ENCODE measurements at regions not wholly inside any gene's neighbourhood (a gene's known extent, or its start where the extent isn't known, plus 50 kb on each side); places are given as distances from the start of the nearest gene placed in this dataset.

- TF ChIP-seq, protein P1, sequence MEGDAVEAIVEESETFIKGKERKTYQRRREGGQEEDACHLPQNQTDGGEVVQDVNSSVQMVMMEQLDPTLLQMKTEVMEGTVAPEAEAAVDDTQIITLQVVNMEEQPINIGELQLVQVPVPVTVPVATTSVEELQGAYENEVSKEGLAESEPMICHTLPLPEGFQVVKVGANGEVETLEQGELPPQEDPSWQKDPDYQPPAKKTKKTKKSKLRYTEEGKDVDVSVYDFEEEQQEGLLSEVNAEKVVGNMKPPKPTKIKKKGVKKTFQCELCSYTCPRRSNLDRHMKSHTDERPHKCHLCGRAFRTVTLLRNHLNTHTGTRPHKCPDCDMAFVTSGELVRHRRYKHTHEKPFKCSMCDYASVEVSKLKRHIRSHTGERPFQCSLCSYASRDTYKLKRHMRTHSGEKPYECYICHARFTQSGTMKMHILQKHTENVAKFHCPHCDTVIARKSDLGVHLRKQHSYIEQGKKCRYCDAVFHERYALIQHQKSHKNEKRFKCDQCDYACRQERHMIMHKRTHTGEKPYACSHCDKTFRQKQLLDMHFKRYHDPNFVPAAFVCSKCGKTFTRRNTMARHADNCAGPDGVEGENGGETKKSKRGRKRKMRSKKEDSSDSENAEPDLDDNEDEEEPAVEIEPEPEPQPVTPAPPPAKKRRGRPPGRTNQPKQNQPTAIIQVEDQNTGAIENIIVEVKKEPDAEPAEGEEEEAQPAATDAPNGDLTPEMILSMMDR (IDR thresholded peaks at IDR 0.05; ENCODE audit: poor library complexity, severe bottlenecking): no peak
- no peak overlapping the region for H3K27ac ChIP-seq (ENCODE audit: poor library complexity, severe bottlenecking)
- H3K27me3 ChIP-seq (ENCODE audit: insufficient read depth, poor library complexity, severe bottlenecking): peaks cover 25% of the 10 kb centered on the region
- no peaks in the 10 kb centered on the region for H3K9me3 ChIP-seq (ENCODE audit: severe bottlenecking)
- DNase-seq (ENCODE audit: low spot score) (no peak), ATAC-seq (ENCODE audit: low read depth) (no peak)
- H3K4me3 ChIP-seq (ENCODE audit: severe bottlenecking): no peak overlapping the region
- H3K36me3 ChIP-seq (ENCODE audit: low read depth): no peaks in the 10 kb centered on the region
- H3K4me1 ChIP-seq (ENCODE audit: insufficient read depth, poor library complexity, severe bottlenecking): no peaks in the 10 kb centered on the region
These were observed 108.6 kb upstream of the ZNF644 start for GRCh38 chr1:91130256-91130985.

GRCh38 chr1:91129458-91129857 lies 107.6 kb upstream of the ZNF644 start:
- no peaks in the 10 kb centered on the region for H3K9me3 ChIP-seq (ENCODE audit: severe bottlenecking)
- peaks cover 25% of the 10 kb centered on the region for H3K27me3 ChIP-seq (ENCODE audit: insufficient read depth, poor library complexity, severe bottlenecking)
- H3K27ac ChIP-seq (ENCODE audit: poor library complexity, severe bottlenecking): no peak overlapping the region
- DNase-seq (ENCODE audit: low spot score) (no peak), ATAC-seq (ENCODE audit: low read depth) (no peak)
- no peaks in the 10 kb centered on the region for H3K4me1 ChIP-seq (ENCODE audit: insufficient read depth, poor library complexity, severe bottlenecking)
- TF ChIP-seq, protein P1 (IDR thresholded peaks at IDR 0.05; ENCODE audit: poor library complexity, severe bottlenecking): no peak
- H3K36me3 ChIP-seq (ENCODE audit: low read depth): no peaks in the 10 kb centered on the region
- H3K4me3 ChIP-seq (ENCODE audit: severe bottlenecking): no peak overlapping the region

DNA sequence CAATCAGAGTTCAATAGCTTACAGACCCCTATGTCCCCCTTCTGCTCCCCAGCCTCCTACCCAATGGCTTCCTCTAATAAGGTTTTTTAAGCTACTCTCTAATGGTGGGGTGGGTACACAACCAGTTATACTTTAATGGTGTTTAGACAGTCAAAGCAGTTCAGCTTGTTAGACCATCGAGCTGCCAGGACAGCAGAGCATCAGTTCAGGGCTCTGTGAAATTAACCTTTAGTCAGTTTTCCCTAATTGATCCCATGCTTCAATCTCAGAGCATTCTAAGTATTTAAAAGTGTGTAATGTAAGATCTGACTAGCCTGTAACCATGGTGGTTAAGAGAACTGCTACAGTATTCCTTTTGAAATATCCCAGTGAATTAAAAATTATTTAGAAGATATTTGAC lies 107.2 kb upstream of the ZNF644 start:
- Histone ChIP-seq H3K4me1 (ENCODE audit: insufficient read depth, poor library complexity, severe bottlenecking) (no peaks in the 10 kb centered on the region), H3K27me3 (ENCODE audit: insufficient read depth, poor library complexity, severe bottlenecking) (peaks cover 25% of the 10 kb centered on the region), H3K9me3 (ENCODE audit: severe bottlenecking) (no peaks in the 10 kb centered on the region), H3K36me3 (ENCODE audit: low read depth) (no peaks in the 10 kb centered on the region), H3K4me3 (ENCODE audit: severe bottlenecking) (no peak overlapping the region), H3K27ac (ENCODE audit: poor library complexity, severe bottlenecking) (no peak overlapping the region)
- DNase-seq (ENCODE audit: low spot score) (no peak), ATAC-seq (ENCODE audit: low read depth) (no peak)
- TF ChIP-seq, protein P1 (IDR thresholded peaks at IDR 0.05; ENCODE audit: poor library complexity, severe bottlenecking): no peak

DNA sequence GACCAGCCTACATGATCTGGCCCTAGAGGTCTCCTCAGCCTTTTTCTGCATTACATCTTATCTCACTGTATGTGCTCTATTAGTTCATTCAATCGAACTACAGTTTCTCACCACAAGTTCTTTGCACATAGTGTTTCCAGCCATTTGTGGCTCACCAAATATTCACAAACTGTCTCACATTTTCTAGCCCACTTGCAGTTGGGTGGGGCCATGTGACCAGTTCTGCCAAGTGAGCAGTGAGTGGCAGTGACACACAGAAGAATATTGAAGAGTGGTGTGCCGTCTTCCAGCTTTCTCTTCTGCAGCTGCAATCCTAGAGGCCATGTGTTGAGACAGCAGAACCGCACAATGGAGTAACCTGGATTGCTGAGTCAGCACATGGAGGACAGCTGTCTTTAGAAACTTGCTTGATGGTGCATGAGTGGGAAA lies 103.2 kb upstream of the ZNF644 start:
- Histone ChIP-seq H3K27me3 (ENCODE audit: insufficient read depth, poor library complexity, severe bottlenecking) (peaks cover 9% of the 10 kb centered on the region), H3K27ac (ENCODE audit: poor library complexity, severe bottlenecking) (no peak overlapping the region), H3K4me3 (ENCODE audit: severe bottlenecking) (no peak overlapping the region), H3K9me3 (ENCODE audit: severe bottlenecking) (no peaks in the 10 kb centered on the region), H3K36me3 (ENCODE audit: low read depth) (no peaks in the 10 kb centered on the region), H3K4me1 (ENCODE audit: insufficient read depth, poor library complexity, severe bottlenecking) (no peaks in the 10 kb centered on the region)
- DNase-seq (ENCODE audit: low spot score): no peak
- TF ChIP-seq, protein P1 (IDR thresholded peaks at IDR 0.05; ENCODE audit: poor library complexity, severe bottlenecking): no peak
- no peak for ATAC-seq (ENCODE audit: low read depth)

DNA sequence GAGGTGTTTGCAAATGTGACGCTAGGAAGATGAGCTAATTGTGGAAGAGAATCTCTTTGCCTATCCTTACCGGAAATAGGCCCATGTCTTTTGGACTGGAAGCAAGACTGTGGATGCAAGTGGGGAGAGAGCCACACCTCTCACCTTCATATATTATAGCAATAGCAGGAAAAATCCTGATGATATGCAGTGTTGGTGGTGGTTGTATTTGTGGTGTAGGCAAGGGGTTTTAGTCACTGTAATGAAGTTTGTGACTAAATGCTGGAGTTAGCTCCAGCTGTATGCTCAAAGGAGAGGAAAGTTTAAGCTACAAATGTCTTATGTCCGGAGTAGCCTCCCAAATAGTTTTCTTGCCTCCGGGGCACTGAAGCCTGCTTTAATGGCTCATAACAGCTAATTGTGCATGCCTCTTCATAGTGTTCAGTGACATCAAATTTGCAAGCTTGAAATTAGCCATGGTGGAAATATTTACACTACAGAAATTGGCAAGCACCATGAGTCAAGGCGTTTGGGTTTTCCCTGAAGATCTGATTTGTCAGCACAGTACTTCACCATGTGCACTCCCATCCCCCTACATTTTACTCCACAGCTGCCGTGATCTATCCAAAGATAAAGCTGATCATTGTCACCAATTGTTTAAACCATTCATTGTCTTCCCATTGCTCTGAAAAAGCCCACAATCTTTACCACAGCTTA lies 102.6 kb upstream of the ZNF644 start:
- H3K9me3 ChIP-seq (ENCODE audit: severe bottlenecking): no peaks in the 10 kb centered on the region
- H3K4me3 ChIP-seq (ENCODE audit: severe bottlenecking): no peak overlapping the region
- H3K27ac ChIP-seq (ENCODE audit: poor library complexity, severe bottlenecking): no peak overlapping the region
- TF ChIP-seq, protein P1 (IDR thresholded peaks at IDR 0.05; ENCODE audit: poor library complexity, severe bottlenecking): no peak
- no peaks in the 10 kb centered on the region for H3K4me1 ChIP-seq (ENCODE audit: insufficient read depth, poor library complexity, severe bottlenecking)
- ATAC-seq (ENCODE audit: low read depth): no peak
- H3K36me3 ChIP-seq (ENCODE audit: low read depth): no peaks in the 10 kb centered on the region
- DNase-seq (ENCODE audit: low spot score): no peak
- H3K27me3 ChIP-seq (ENCODE audit: insufficient read depth, poor library complexity, severe bottlenecking): peaks cover 4% of the 10 kb centered on the region

Measured in RWPE2 (cell line).